H1 (cell line): ENCODE measurements at regions not wholly inside any gene's neighbourhood (a gene's known extent, or its start where the extent isn't known, plus 50 kb on each side); places are given as distances from the start of the nearest gene placed in this dataset.

Source experiments
- CTCF ChIA-PET: fragments of 300-600 bp; sonication (Branson Sonifier 250); formaldehyde crosslinking; loops from one replicate; lab custom pipeline; 2021; ENCODE audit not compliant: partially characterized antibody; lab: Charles Lee
- POLR2A ChIA-PET: fragments of 300-600 bp; sonication (Branson Sonifier 250); formaldehyde crosslinking; loops from one replicate; lab custom pipeline; 2021; ENCODE audit warnings: inconsistent platforms; ENCODE audit not compliant: partially characterized antibody; lab: Charles Lee
- DNase-seq, 2 experiments: peaks; one replicate each; pipeline versions ENCODE4 v3.0.0 to v3.0.0-alpha.2; 2010 to 2022; ENCODE audit warnings: low spot score in 2 of 2, low read depth in 1 of 2, mixed read lengths in 1 of 2
- FAIRE-seq: peaks from 2 replicates; lab custom pipeline; 2011; peaks lifted over from hg19 to GRCh38; lab: Jason Lieb, UNC
- H2AFZ ChIP-seq: 2 replicates; pipeline ENCODE4 v1.8.1; 2012; ENCODE audit warnings: low read length, inconsistent platforms
- H2AK5ac ChIP-seq: 2 replicates; pipeline ENCODE4 v1.6.1; 2013; ENCODE audit warnings: low read depth, low read length
- H2BK120ac ChIP-seq: replicated peaks from 2 replicates; pipeline ENCODE3; 2013; ENCODE audit warnings: low read depth, low read length, inconsistent platforms
- H2BK12ac ChIP-seq: 2 replicates; pipeline ENCODE4 v1.6.1; 2013; ENCODE audit warnings: low read depth, low read length
- H2BK15ac ChIP-seq: 2 replicates; pipeline ENCODE4 v1.6.1; 2013; ENCODE audit warnings: low read length
- H2BK20ac ChIP-seq: 2 replicates; pipeline ENCODE4 v1.6.1; 2013; ENCODE audit warnings: low read length
- H2BK5ac ChIP-seq: 2 replicates; pipeline ENCODE4 v1.6.1; 2013; ENCODE audit warnings: low read depth, low read length
- H3K14ac ChIP-seq: 2 replicates; pipeline ENCODE4 v1.6.1; 2013; ENCODE audit warnings: inconsistent platforms; ENCODE audit not compliant: insufficient read length
- H3K18ac ChIP-seq: 2 replicates; pipeline ENCODE4 v1.6.1; 2013; ENCODE audit warnings: low read length; ENCODE audit errors: extremely low read depth
- H3K23ac ChIP-seq: 2 replicates; pipeline ENCODE4 v1.6.1; 2013; ENCODE audit warnings: inconsistent platforms; ENCODE audit not compliant: insufficient read length
- H3K23me2 ChIP-seq: 2 replicates; pipeline ENCODE4 v1.6.1; 2013; ENCODE audit warnings: low read depth, low read length
- H3K27ac ChIP-seq: 2 replicates; pipeline ENCODE4 v1.6.1; 2011; ENCODE audit warnings: low read depth, low read length, inconsistent platforms
- H3K27me3 ChIP-seq, 4 experiments: replicated peaks in 1 of 4; 1 replicate in 1 of 4; 2 replicates in 3 of 4; pipeline versions ENCODE4 v1.6.1 to v1.8.1; 2011 to 2013; ENCODE audit warnings: low read length in 3 of 4, mild to moderate bottlenecking in 3 of 4, inconsistent platforms in 2 of 4, mixed read lengths in 2 of 4, moderate library complexity in 1 of 4; ENCODE audit not compliant: control insufficient read depth in 3 of 4, insufficient read depth in 3 of 4; ENCODE audit errors: extremely low read depth in 1 of 4
- H3K36me3 ChIP-seq, 4 experiments: 2 replicates each; pipeline versions ENCODE4 v1.6.1 to v1.8.1; 2011 to 2013; ENCODE audit warnings: mild to moderate bottlenecking in 4 of 4, low read length in 3 of 4, moderate library complexity in 2 of 4, control low read depth in 1 of 4, inconsistent platforms in 1 of 4; ENCODE audit not compliant: insufficient read depth in 4 of 4, control insufficient read depth in 2 of 4
- H3K4ac ChIP-seq: replicated peaks from 2 replicates; pipeline ENCODE3; 2013; ENCODE audit warnings: low read length, low read depth, mixed read lengths, inconsistent platforms; ENCODE audit not compliant: insufficient read length
- H3K4me1 ChIP-seq, 4 experiments: replicated peaks in 1 of 4; 1 replicate in 1 of 4; 2 replicates in 3 of 4; pipeline versions ENCODE4 v1.6.1 to v1.8.1; 2011 to 2013; ENCODE audit warnings: low read length in 3 of 4, inconsistent platforms in 2 of 4, mixed read lengths in 1 of 4; ENCODE audit not compliant: insufficient read depth in 4 of 4, control insufficient read depth in 3 of 4
- H3K4me2 ChIP-seq, 2 experiments: 2 replicates each; pipeline versions ENCODE4 v1.6.1 to v1.8.1; 2011 to 2013; ENCODE audit warnings: low read depth in 2 of 2, low read length in 2 of 2, control low read depth in 1 of 2, inconsistent platforms in 1 of 2, mild to moderate bottlenecking in 1 of 2; ENCODE audit not compliant: insufficient read depth in 1 of 2
- H3K4me3 ChIP-seq, 4 experiments: fragments of 200-600, 300-600 bp in 1 of 4; sonication (generic), shearing (Covaris generic), sonication (Bioruptor Twin) in 1 of 4; 2 replicates each; pipeline versions ENCODE4 v1.5.1 to v1.8.1; 2011 to 2016; ENCODE audit warnings: low read length in 4 of 4, low read depth in 3 of 4, control low read depth in 2 of 4, inconsistent platforms in 2 of 4, mild to moderate bottlenecking in 2 of 4, mixed read lengths in 1 of 4, moderate library complexity in 1 of 4; ENCODE audit not compliant: insufficient read depth in 2 of 4; ENCODE audit errors: extremely low read depth in 1 of 4
- H3K56ac ChIP-seq: replicated peaks from 2 replicates; pipeline ENCODE3; 2013; ENCODE audit warnings: low read depth, mild to moderate bottlenecking, mixed read lengths, low read length, inconsistent platforms; ENCODE audit not compliant: insufficient read length
- H3K79me1 ChIP-seq: 2 replicates; pipeline ENCODE4 v1.6.1; 2013; ENCODE audit warnings: low read depth, low read length, control low read depth
- H3K79me2 ChIP-seq, 2 experiments: 2 replicates each; pipeline versions ENCODE4 v1.6.1 to v1.8.1; 2012 to 2013; ENCODE audit warnings: low read length in 2 of 2, mild to moderate bottlenecking in 2 of 2, inconsistent platforms in 1 of 2; ENCODE audit not compliant: insufficient read depth in 2 of 2, control insufficient read depth in 1 of 2
- H3K9ac ChIP-seq, 4 experiments: replicated peaks in 1 of 4; 1 replicate in 1 of 4; 2 replicates in 3 of 4; pipeline versions ENCODE4 v1.6.1 to v1.8.1; 2011 to 2013; ENCODE audit warnings: low read depth in 3 of 4, low read length in 3 of 4, control low read depth in 2 of 4, mild to moderate bottlenecking in 2 of 4, moderate library complexity in 2 of 4, inconsistent platforms in 1 of 4; ENCODE audit errors: extremely low read depth in 1 of 4
- H3K9me3 ChIP-seq, 2 experiments: 2 replicates each; pipeline versions ENCODE4 v1.6.1 to v1.8.1; 2012 to 2013; ENCODE audit warnings: mild to moderate bottlenecking in 2 of 2, moderate library complexity in 2 of 2, control low read depth in 1 of 2, inconsistent platforms in 1 of 2, low read depth in 1 of 2, low read length in 1 of 2, mixed read lengths in 1 of 2; ENCODE audit not compliant: insufficient read depth in 2 of 2
- H4K20me1 ChIP-seq, 2 experiments: replicated peaks in 1 of 2; 2 replicates each; pipeline versions ENCODE3 to v1.8.1; 2011 to 2013; ENCODE audit warnings: inconsistent platforms in 2 of 2, low read length in 2 of 2, mild to moderate bottlenecking in 1 of 2; ENCODE audit not compliant: insufficient read depth in 2 of 2, control insufficient read depth in 1 of 2
- H4K5ac ChIP-seq: 2 replicates; pipeline ENCODE4 v1.6.1; 2013; ENCODE audit warnings: low read length, low read depth, mixed read lengths, inconsistent platforms; ENCODE audit not compliant: insufficient read length
- H4K8ac ChIP-seq: 2 replicates; pipeline ENCODE4 v1.8.0; 2013; ENCODE audit warnings: mild to moderate bottlenecking, moderate library complexity, low read length, inconsistent platforms; ENCODE audit not compliant: insufficient read depth; ENCODE audit errors: extremely low read depth
- H4K91ac ChIP-seq: replicated peaks from 2 replicates; pipeline ENCODE3; 2013; ENCODE audit warnings: low read length, mixed read lengths, inconsistent platforms; ENCODE audit not compliant: insufficient read length
- HDAC6 ChIP-seq: IDR thresholded peaks from one replicate; pipeline ENCODE4 v1.7.1; 2012; ENCODE audit warnings: low read depth, mild to moderate bottlenecking, inconsistent platforms, low read length, moderate library complexity
- SP4 ChIP-seq: IDR thresholded peaks from 2 replicates; pipeline ENCODE4 v1.6.1; 2012; ENCODE audit warnings: low read length, inconsistent platforms
- USF2 ChIP-seq: IDR thresholded peaks from 2 replicates; pipeline ENCODE4 v1.6.1; 2011; ENCODE audit warnings: low read length, improper control_type of control experiment
- WGBS, 2 experiments: shearing (Covaris generic) in 1 of 2; methylation state at CpG; one replicate each; pipeline versions ENCODE4 v1.1.6 to v1.1.7; 2013 to 2015; ENCODE audit warnings: low lambda C conversion rate in 2 of 2, mixed read lengths in 2 of 2, inconsistent platforms in 1 of 2, low coverage in 1 of 2, missing lambda C conversion rate in 1 of 2; ENCODE audit not compliant: insufficient replicate concordance in 2 of 2, insufficient coverage in 1 of 2, insufficient read length in 1 of 2; ENCODE audit errors: extremely low coverage in 1 of 2, missing lambda C conversion rate in 1 of 2; 5-methylcytosine and 5-hydroxymethylcytosine counted together

- 85% methylated on average over 15 of the region's 37 CpGs; no CpG with 5 or more reads in 1 of the 2 experiments for WGBS, 2 experiments
- Histone ChIP-seq H3K56ac (no peak overlapping the region), H3K4me3 (no peak overlapping the region), H3K18ac (no peak overlapping the region), H3K27ac (no peak overlapping the region), H3K27me3 (no peaks in the 10 kb centered on the region; a peak in 1 of 7 replicates), H3K36me3 (no peaks in the 10 kb centered on the region), H2BK5ac (no peak overlapping the region), H3K23me2 (no peaks in the 10 kb centered on the region), H3K4me2 (no peak overlapping the region), H4K8ac (0 out of 2 replicates have a peak overlapping the region, but pooled peaks have one; percentile 68), H2BK15ac (no peak overlapping the region), H2BK12ac (no peak overlapping the region), H4K5ac (no peak overlapping the region), H3K9ac (no peak overlapping the region), H3K4me1 (peaks cover 0 to 6% (median 4%) of the 10 kb centered on the region in 4 experiments; a peak in 3 of 7 replicates), H3K23ac (no peak overlapping the region)
- POLR2A ChIA-PET = no interaction called here
- no peak for FAIRE-seq
- peak in 1 of 2 experiments; percentile 31 for DNase-seq
- TF ChIP-seq USF2 (0 out of 2 replicates have a peak, but pooled peaks have one; percentile 30), SP4 (no peak), HDAC6 (no peak)
- TF ChIP-seq, all 59 proteins: peak for 1
- Histone ChIP-seq H4K91ac (no peak overlapping the region), H2BK20ac (no peak overlapping the region), H2BK120ac (no peak overlapping the region), H3K9me3 (no peaks in the 10 kb centered on the region), H3K79me2 (no peaks in the 10 kb centered on the region), H2AK5ac (no peak overlapping the region), H4K20me1 (peaks cover 0 to 3% of the 10 kb centered on the region in 2 experiments), H3K4ac (no peak overlapping the region), H3K79me1 (no peaks in the 10 kb centered on the region), H3K14ac (no peak overlapping the region), H2AFZ (no peak overlapping the region)
- CTCF ChIA-PET = interaction anchor here (1.2 to 1.3 kb wide), 2 partner anchors 9 to 126 kb away, joined by 3 to 6 read pairs; no protein-coding TSS in a partner anchor
Measured at GRCh38 chr4:1503583-1504471, 97.6 kb upstream of the NKX1-1 start.
